HuH-7.5 (cell line): ENCODE measurements at regions not wholly inside any gene's neighbourhood (a gene's known extent, or its start where the extent isn't known, plus 50 kb on each side); places are given as distances from the start of the nearest gene placed in this dataset.

Experiments
- DNase-seq: peaks from one replicate; pipeline ENCODE4 v3.0.0; 2011; ENCODE audit warnings: low spot score

DNA sequence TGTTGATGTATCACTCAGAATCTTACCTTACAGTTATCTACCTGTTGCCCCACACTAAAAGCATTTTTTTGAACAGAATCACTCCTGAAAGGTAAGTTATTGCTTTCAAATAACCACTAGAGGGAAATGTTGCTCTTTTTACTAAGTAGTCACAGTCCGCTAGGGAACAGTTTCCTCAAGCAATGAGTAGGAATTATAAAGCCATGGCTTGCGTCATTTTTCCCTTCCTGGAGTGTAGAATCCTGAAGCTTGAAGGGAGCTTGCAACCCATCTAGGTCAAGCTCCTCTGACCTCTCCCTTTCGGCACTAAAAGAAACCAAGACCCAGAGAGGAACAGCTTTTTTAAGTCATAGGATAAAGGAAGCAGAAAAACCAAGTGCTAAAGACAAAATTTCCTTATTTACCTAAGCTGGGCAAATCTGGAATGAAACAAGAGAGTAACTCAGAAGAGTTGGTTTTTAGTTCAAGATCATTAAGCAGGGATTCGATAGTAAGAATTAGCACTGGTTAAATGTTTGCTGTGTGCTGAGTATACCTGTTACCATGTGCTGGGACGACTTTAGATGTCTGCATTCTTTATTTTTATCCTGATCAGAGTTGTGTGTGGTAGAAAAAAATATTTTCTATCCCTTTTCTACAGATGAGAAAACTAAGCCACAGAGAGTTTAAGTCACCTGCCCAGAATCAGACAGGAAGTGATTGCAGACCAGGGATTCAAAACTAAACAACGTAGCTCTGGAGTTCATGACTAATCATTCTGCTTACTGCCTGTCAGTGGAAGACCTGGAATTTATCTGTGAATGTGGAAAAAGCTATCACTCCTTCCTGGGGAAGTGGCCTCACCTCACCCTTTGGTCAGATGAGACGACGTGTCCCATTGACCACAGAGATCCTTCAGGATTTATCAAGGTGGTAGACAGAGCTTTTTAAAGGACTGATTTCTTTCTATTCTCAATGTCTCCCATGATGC lies 631.5 kb downstream of the RAB28 start:
- DNase-seq, result peak; percentile 37

DNA sequence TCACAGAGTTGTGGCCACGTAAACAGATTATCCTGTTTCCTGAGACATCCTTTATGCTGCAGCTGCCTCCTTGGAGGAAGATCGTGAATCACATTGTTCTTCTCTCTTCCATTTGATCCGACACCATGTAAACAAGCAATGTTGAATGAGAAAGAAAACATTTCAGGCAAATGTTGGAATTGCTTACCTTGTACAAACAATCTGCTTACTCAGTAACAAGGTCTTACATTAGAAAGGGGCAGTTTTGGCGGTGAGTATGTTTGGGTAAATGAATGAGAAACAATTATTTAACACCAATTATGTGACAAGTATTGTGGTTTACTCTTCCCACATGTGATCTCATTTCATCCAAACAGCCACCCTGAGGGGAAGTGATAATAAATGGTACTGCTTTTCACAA lies 637.8 kb downstream of the RAB28 start:
- DNase-seq, result no peak

DNA sequence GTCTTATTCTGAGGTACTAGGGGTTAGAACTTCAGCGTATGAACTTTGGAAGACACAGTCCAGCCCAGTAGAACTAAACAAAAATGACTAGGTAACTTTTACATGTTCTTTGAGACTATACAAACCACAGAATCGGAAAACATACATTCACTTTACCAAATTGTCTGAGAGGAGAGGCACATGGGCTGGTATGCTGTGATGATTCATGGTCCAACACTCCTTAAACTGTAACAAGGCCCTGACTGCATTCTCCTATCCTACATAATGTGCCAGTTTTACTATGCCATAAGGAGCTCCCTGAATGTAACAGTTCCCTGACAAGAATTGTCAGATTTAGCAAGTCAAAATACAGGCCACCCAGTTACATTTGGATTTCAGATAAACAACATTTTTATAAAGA lies 640.0 kb downstream of the RAB28 start:
- DNase-seq, result no peak

DNA sequence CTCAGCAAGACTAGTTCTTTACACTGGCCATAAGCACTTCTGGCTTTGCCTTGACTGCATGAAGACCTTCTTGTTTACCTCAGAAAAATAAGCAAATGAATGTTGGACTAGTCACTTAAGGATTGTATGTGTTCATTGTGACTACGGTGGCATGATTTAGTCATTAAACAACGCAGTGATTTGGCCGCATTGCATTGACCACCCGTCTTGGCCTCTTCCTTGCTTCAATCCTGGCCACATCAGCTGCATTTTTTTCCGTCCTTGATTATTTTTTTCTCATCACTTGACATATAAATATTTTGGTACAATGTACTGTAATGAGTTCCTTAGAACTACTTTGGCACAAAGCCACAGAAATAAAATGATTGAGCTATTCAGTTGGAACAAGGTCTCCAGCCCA lies 656.2 kb downstream of the RAB28 start:
- DNase-seq, result no peak

DNA sequence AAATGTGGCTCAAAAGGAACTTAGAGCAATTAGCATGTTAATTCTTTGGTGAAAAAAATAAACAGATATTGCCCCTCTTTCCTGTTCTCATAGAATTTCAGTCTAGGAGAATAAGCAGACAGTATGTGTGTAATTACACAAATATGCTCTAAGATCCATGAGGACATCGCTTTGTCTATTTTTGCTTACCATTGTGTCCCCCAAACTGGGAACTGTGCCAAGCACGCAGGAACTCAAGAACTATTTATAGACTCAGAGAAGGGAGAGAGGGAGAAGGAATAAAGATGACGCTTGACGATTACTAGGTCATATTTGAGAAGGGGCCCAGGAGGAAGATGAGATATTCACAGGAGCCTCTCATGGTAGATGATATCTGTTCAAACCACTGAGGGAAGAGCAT lies 692.6 kb downstream of the RAB28 start:
- no peak for DNase-seq

DNA sequence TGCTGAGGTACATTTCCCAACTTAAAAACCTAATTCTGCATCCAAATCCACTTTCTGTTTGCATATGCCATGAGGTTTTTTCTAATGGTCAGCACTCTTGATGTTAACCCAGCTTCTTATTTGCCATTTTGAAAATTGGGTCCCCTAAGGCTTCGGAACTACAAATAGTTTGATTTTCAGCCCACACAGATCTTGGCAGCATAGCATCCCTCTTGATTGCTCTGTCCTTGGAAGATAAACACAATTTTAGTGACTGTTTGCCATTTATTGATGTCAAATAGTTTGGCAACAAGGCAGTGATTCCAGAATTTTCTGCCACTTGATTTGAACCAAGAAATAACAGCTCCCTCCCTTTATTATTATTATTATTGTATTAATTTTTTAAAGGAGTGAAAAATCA lies 696.9 kb downstream of the RAB28 start:
- DNase-seq, result no peak

DNA sequence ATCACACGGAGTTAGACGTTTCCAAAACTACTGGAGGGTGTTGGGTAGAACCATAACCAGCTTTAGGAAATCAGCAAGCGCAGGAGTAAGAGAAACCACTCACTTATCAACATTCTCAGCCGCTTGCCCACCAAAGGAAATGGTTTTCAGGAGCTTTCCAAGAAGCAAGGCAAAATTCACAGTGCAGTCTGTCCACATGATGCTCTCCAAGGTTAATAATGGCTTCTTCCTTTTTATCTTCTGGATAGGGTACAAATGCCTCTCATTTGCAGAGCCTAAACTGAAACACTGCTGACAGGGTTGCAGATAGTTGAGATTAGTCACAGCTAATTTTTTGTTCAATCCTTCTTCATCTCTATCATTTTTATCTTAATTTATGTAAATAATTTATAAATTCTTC lies 705.4 kb downstream of the RAB28 start:
- DNase-seq, result no peak

DNA sequence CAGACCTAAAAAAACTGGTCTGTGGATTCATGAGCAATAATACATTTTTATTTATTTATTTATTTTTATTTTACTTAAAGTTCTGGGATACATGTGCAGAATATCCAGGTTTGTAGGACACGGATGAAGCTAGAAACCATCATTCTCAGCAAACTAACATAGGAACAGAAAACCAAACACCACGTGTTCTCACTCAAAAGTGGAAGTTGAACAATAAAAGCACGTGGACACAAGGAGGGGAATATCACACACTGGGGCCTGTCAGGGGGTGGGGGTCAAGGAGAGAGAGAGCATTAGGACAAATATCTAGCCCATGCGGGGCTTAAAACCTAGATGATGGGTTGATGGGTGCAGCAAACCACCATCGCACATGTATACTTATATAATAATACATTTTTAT lies 705.9 kb downstream of the RAB28 start:
- no peak for DNase-seq

DNA sequence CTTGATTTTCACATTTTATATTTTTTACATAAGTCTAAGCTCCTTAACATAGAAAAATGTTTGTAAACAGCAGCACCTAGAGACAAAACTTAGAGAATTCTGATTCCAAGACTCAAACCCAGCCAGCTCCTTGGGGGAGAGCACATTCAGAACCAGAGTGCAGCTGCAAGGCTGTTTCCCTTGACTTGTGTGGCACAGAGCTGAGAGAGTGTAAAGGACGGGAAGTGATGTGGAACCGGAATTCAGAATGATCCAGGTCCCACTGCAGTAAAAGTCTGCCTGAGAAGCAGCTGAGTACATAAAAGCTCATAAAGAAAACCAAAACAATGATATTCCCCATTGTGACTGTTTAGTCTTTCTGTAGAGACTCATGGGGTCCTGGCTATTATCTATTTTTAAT lies 713.8 kb downstream of the RAB28 start:
- DNase-seq, result no peak

DNA sequence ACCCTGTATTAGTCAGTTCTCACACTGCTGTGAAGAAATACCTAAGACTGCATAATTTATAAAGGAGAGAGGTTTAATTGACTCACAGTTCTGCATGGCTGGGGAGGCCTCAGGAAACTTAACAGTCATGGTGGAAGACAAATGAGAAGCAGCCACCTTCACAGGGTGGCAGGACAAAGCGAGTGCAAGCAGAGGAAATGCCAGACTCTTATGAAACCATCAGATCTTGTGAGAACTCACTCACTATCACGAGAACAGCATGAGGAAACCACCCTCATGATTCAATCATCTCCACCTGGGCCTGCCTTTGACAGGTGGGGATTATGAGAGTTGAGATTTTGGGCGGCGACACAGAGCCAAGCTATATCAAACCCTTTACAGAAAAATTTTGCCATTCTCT lies 722.4 kb downstream of the RAB28 start:
- DNase-seq, result no peak

DNA sequence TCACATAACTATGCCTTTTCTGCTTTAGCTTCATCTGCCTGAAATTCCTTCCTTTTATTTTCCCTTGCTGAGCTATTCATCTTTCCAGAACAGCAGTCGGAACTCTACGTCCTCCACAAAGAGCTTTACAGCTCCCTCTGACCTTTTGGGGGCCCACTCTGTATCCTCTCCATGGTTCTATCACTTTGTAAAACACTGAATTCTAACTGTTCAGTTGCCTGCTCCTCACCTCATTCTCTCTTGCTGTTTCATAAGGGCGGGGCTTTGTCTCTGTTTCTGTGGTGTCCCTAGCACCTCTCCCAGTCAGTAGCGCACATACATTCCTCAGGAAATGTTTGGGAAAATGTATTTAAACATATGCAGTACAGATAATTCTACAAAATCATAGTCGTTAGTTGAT lies 737.0 kb downstream of the RAB28 start:
- DNase-seq, result no peak

DNA sequence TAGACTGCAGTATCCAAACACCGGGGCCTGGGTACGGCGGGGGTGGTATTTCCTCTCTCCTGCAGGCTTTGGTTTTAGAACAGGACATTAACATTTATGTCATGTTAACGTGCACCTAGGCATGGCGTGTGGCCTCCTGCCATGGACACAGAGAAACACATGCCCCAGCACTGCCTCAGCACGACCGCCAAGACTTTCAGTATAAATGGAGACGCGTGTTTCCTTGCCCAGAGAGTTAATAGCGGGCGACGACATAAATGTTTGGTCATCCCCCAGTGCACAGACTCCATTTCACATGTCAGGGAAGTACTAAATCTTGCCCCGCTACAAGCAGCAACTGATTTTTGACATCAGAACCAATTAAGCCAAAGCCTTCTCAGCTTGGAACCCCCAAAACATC lies 737.9 kb downstream of the RAB28 start:
- DNase-seq, result no peak

DNA sequence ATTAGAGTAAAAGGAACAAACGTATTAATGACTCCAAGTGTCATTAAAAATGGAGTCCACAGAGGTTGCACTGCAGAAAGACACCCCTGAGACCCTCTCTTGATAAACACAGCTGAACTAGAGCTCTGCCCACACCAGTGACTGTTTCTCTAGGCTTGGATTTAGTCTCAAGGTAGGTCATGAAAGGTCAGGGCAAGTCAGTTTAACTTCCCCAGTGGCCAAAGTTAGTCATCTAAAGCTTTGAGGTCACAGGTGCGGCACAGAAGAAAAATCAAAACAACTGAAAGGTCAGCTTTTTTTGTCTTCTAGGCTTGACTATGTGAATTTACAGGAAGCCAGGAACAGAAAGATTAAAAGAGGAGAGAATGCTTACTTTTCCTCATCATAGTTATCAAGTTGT lies 749.6 kb downstream of the RAB28 start:
- no peak for DNase-seq

DNA sequence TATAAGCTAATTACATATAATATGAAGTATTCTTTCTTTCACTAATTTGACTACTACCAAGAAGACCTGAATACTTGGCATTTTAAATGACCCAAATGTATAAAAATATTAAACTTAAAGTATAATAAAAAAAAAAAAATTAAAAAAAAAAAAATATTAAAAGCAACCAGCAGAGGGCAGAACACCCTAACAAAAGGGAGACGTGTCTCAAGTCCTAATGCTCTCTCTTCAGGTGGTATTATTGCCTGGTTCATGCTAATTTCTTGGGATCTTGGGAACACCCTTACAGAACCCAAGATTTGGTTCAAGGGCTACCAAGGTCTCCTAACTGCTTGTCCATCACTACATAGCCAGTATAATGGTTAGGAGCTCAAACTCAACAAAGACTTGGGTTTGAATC lies 754.8 kb downstream of the RAB28 start:
- DNase-seq, result no peak

DNA sequence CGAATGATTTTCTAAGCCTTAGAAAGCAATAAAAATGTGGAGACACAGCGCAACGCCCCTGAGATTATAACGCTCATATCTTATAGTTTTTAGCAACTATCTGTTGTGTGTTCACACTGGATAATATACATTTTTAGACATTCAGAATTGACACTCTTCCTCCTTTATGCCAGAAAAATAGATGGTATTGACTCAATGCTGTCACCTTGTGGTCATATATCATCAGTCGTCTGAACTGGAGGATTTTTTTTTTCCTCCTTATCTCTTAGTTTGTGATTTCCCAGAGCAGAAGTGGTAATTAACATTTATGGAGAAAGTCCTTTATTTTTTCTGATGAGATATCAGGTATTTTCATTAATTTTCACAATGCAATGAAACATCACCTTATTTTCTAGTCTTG lies 759.6 kb downstream of the RAB28 start:
- no peak for DNase-seq

DNA sequence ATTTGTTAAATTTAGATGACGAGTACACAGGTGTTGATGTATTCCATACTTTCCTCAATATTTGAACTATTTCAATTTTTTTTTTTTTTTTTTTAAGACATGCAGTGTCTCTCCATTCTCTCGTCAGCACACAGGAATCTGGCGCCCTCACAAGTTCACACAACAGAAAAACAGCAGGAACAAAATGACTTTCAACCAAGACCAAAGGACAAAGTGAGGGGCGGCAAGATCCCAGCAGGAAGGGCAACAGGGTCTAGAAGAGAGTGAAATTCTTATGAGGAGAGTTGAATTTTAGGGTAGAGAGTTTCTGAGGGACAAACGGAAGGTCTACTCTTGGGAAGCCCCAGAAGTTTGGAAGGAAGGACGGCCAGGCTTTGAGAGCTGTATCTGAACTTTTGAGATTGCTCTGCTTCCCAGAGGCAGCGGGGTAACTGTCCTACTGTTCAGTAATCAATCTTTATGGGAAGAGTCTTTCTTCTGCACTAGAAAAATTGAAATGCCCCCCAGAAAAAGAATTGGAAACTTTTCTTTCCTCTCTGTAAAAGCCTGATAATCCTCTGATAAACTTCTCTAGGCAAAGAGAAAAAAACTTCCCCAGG lies 760.2 kb downstream of the RAB28 start:
- no peak for DNase-seq

DNA sequence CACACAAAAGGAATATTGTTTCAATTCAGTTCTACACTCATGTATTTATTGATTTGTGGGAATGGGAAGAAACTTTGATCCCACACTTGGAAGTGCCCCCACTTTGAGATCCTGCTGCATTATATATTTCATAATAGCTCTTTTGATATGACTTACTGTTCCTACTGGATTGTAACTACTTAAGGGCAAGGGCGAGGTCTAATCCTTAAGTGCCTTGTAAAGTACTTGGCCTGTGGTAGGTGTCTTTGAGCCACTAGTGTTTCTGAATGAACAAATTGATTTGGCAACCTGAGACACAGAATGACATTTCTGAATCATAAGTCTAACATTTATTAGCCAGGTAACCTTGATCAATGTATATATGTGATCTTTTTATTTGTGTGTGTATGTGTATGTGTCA lies 767.2 kb downstream of the RAB28 start:
- no peak for DNase-seq

DNA sequence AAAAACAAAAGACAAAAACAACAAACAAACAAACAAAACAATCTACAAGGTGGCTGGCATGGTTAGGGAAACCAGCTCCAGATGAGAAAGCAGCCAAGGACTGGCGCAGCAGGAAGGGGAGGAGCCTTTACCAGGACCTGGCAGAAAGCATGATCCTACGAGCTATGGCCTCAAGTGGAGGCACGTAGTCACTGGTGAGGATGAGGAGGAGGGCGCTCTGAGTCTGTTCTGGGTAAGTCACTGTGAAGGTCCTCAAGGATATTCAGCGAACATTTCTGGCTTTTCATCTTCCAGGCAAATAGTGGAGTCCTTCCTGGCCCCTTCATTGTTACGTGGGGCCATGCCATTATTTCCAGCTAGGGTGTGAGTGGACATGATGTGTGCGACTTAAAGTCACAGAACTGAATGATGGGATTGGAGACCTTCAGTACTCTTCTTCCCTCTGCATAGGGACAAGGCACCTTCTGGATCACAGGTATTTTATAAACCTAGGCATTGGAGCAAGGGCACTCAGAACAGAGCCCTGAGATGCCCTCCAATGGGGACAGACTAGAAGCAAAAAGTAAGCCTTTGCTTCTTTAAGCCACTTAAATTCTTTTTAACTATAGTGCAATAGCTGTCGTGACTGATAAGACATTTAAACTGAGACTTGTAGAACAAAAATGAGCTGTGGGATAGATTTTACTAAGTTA lies 771.3 kb downstream of the RAB28 start:
- no peak for DNase-seq

DNA sequence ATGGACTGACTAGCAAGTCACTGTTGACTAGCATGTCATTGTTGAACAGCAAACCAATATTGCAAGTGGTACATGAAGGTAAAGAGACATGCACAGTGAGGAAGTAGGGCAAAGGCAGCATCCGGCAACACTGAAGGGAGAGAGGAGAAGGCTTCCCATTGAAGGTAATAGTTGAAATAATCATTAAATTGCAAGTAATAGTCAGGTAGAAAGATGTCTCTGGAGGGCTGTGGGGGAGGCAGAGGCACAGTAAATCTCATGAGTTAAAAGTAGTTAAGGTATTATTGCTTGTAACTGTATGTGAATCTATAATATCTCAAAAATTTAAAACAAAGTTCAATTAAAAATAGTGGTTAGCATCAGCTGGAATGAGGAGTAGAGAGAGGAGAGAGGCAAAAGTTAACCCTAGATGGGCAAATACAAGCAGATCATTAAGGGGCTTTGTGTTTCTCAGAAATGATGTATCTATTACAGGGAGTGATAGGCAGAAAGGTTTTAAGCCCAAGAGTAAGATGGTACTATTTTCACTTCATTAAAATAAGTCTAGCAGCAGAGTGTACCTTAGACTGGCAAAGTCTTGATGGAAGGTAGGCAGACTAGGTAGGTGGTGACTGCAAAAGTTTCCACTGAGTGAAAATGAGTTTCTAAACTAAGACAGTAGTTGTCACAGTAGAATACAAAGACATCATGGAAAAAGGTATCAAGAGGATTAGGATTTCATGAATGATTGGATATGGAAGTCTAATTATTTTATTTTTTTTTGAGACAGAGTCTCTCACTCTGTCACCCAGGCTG lies 776.6 kb downstream of the RAB28 start:
- no peak for DNase-seq

DNA sequence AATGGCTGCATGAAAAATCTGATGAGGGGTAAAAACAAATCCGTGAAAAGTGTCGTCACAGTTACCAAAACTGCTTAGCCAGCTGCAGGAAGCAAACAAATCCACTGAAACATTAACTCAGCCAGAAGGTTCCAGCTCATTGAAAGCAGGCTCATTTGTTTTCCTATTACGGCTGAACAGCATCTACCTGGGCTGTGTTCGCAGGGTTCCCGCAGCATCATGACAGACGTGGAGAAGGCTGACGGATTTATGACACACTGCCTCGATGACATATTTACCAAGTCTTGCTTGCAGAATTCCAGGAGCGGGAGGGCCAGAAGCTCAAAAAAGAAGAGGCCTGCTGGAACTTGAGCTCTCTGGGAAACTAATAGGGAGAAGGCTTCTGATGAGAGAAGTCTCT lies 781.1 kb downstream of the RAB28 start:
- DNase-seq, result no peak

DNA sequence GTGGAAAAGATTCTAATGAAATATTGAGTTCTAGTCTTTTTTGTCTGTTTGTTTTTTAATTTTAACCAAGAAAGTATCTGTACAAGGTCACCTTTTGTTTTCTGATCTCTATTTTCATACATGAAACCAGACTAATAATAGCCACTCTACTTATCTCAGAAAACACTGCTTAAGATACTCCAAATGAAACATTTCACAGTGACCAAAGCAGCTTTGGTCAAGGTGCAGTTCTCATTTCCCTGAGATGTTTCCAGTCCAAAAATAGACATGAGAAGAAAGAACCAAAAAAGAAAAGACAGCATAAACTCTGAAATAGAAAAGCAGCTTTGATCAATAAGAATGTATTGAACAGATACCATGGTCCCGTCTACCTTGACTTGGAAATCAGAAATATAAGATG lies 782.8 kb downstream of the RAB28 start:
- DNase-seq, result no peak

DNA sequence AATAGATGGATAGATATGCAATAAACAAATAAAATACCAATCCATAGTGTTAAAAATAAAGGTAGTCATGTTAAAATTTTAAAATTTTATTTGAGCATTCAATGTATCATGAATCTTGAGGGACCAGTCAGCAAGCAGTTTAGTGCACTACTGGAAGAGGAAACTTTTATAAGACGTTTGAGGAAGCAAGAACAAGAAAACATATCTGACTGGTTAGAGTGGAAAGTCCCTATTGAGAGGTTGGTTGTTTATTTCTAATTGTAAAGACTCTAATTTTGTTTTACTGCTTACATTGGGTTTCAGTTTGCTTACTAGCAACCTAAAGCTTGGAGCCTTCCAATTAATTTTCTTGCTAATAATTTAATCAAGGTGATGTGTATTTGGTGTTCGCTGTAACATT lies 786.2 kb downstream of the RAB28 start:
- no peak for DNase-seq
